ENCODE measurements at regions not wholly inside any gene's neighbourhood (a gene's known extent, or its start where the extent isn't known, plus 50 kb on each side); places are given as distances from the start of the nearest gene placed in this dataset.

DNA sequence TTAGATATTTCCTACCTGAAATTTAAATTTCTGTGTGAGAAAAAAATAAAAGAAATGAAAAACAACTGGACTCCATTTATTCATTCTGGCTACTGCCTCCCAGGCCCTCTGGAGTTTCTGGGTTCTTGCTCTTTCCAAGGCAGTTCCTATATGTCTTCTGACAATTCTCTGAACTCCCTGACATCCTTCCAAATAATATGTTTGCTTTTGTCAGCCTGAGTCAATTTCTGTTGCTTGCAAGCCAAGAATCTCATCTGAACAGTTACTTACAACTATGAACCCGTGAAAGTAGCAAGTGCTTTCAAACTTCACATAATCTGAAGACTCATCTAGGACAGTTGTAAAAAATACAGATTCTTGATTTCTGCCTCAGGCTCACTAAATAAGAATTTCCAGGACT lies 216.7 kb upstream of the NPVF start:
- no peaks in the 10 kb centered on the region for H3K36me3 ChIP-seq (replicated peaks in 1 of 2; ENCODE audit: control extremely low read depth in 1 of 2, control insufficient read depth in 1 of 2, extremely low read depth in 1 of 2, insufficient read depth in 2 of 2, low read length in 1 of 2)
- H3K9ac ChIP-seq (ENCODE audit: low read length) = no peak overlapping the region
- TF ChIP-seq, protein P1, sequence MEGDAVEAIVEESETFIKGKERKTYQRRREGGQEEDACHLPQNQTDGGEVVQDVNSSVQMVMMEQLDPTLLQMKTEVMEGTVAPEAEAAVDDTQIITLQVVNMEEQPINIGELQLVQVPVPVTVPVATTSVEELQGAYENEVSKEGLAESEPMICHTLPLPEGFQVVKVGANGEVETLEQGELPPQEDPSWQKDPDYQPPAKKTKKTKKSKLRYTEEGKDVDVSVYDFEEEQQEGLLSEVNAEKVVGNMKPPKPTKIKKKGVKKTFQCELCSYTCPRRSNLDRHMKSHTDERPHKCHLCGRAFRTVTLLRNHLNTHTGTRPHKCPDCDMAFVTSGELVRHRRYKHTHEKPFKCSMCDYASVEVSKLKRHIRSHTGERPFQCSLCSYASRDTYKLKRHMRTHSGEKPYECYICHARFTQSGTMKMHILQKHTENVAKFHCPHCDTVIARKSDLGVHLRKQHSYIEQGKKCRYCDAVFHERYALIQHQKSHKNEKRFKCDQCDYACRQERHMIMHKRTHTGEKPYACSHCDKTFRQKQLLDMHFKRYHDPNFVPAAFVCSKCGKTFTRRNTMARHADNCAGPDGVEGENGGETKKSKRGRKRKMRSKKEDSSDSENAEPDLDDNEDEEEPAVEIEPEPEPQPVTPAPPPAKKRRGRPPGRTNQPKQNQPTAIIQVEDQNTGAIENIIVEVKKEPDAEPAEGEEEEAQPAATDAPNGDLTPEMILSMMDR (IDR thresholded peaks at IDR 0.05) = no peak
- TF ChIP-seq EZH2 (IDR thresholded peaks at IDR 0.05; ENCODE audit: borderline replicate concordance, insufficient read depth, low read depth, low read length, poor library complexity, severe bottlenecking) = no peak
- H3K4me1 Mint-ChIP-seq = no peaks in the 10 kb centered on the region
- H3K27me3 Mint-ChIP-seq = peaks cover 22% of the 10 kb centered on the region
- H3K27me3 ChIP-seq (replicated peaks in 1 of 4; ENCODE audit: control extremely low read depth in 1 of 4, control insufficient read depth in 3 of 4, insufficient read depth in 4 of 4, low read length in 3 of 4) = peaks cover 0 to 4% (median 2%) of the 10 kb centered on the region in 4 experiments
- no peaks in the 10 kb centered on the region for H3K4me1 ChIP-seq (ENCODE audit: control insufficient read depth in 2 of 2, insufficient read depth in 2 of 2, low read length in 2 of 2)
- H3K79me2 ChIP-seq (ENCODE audit: control insufficient read depth, insufficient read depth, low read length) = no peaks in the 10 kb centered on the region
- peaks cover 28% of the 10 kb centered on the region for H3K9me3 Mint-ChIP-seq (ENCODE audit: insufficient read depth)
- no peak overlapping the region for H3K4me3 Mint-ChIP-seq
- ChIA-PET POLR2A (no interaction called here), CTCF (no interaction called here)
- H4K20me1 ChIP-seq (ENCODE audit: control insufficient read depth, insufficient read depth, low read length, poor library complexity, severe bottlenecking) = no peaks in the 10 kb centered on the region
- H2AFZ ChIP-seq (ENCODE audit: insufficient read depth, low read depth, low read length, poor library complexity, severe bottlenecking) = no peak overlapping the region
- peaks cover 0 to 24% (median 20%) of the 10 kb centered on the region in 3 donors for H3K9me3 ChIP-seq (ENCODE audit: control extremely low read depth in 1 of 3, control insufficient read depth in 2 of 3, insufficient read depth in 1 of 3, low read length in 2 of 3)
- WGBS (ENCODE audit: insufficient coverage) = no CpG with 5 or more reads among the region's 1 CpG
- ATAC-seq (ENCODE audit: low read depth) = no peak
- no peak overlapping the region for H3K27ac Mint-ChIP-seq
- intact Hi-C loops (cut with micrococcal nuclease) = no loop called here
- H3K27ac ChIP-seq (ENCODE audit: low read length in 2 of 2) = no peak overlapping the region
- H3K4me3 ChIP-seq (ENCODE audit: control extremely low read depth in 1 of 5, extremely low read depth in 1 of 5, insufficient read depth in 1 of 5, low read depth in 2 of 5, low read length in 4 of 5) = no peak overlapping the region
- DNase-seq = no peak
- no peak overlapping the region for H3K4me2 ChIP-seq (replicated peaks; ENCODE audit: low read depth, low read length, poor library complexity, severe bottlenecking)

DNA sequence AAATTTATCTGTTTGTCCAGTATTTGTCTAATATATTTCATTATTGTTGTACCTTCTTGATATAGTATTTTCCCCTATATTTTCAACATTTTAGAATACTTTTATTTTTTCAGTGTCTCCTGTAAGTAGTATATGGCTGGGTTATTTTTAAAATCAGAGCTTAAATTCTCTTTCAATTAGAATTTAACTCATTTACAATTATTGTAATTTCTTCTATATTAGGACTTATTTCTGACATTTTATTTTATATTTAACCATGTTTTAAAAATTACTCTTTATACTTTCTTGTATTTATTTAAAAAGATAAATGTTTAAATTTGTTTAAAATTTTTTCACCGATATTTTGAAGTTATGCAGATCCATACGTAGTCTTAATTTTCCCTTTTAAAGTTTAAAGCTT lies 220.0 kb upstream of the NPVF start:
- no peak overlapping the region for H2AFZ ChIP-seq (ENCODE audit: insufficient read depth, low read depth, low read length, poor library complexity, severe bottlenecking)
- H4K20me1 ChIP-seq (ENCODE audit: control insufficient read depth, insufficient read depth, low read length, poor library complexity, severe bottlenecking) = no peaks in the 10 kb centered on the region
- H3K4me1 Mint-ChIP-seq = no peaks in the 10 kb centered on the region
- H3K36me3 ChIP-seq (replicated peaks in 1 of 2; ENCODE audit: control extremely low read depth in 1 of 2, control insufficient read depth in 1 of 2, extremely low read depth in 1 of 2, insufficient read depth in 2 of 2, low read length in 1 of 2) = no peaks in the 10 kb centered on the region
- DNase-seq (no peak), ATAC-seq (ENCODE audit: low read depth) (no peak)
- WGBS (ENCODE audit: insufficient coverage) = no CpG with 5 or more reads among the region's 2 CpGs
- no peak overlapping the region for H3K4me3 Mint-ChIP-seq
- H3K4me1 ChIP-seq (ENCODE audit: control insufficient read depth in 2 of 2, insufficient read depth in 2 of 2, low read length in 2 of 2) = no peaks in the 10 kb centered on the region
- peaks cover 0 to 4% (median 2%) of the 10 kb centered on the region in 4 experiments for H3K27me3 ChIP-seq (replicated peaks in 1 of 4; ENCODE audit: control extremely low read depth in 1 of 4, control insufficient read depth in 3 of 4, insufficient read depth in 4 of 4, low read length in 3 of 4)
- H3K79me2 ChIP-seq (ENCODE audit: control insufficient read depth, insufficient read depth, low read length) = no peaks in the 10 kb centered on the region
- peaks cover 0 to 12% (median 7%) of the 10 kb centered on the region in 3 donors for H3K9me3 ChIP-seq (ENCODE audit: control extremely low read depth in 1 of 3, control insufficient read depth in 2 of 3, insufficient read depth in 1 of 3, low read length in 2 of 3)
- no peak overlapping the region for H3K9ac ChIP-seq (ENCODE audit: low read length)
- TF ChIP-seq EZH2 (IDR thresholded peaks at IDR 0.05; ENCODE audit: borderline replicate concordance, insufficient read depth, low read depth, low read length, poor library complexity, severe bottlenecking) = no peak
- TF ChIP-seq, protein P1 (IDR thresholded peaks at IDR 0.05) = no peak
- H3K9me3 Mint-ChIP-seq (ENCODE audit: insufficient read depth) = peaks cover 3% of the 10 kb centered on the region
- CTCF ChIA-PET = no interaction called here
- no peak overlapping the region for H3K4me2 ChIP-seq (replicated peaks; ENCODE audit: low read depth, low read length, poor library complexity, severe bottlenecking)
- no peak overlapping the region for H3K4me3 ChIP-seq (ENCODE audit: control extremely low read depth in 1 of 5, extremely low read depth in 1 of 5, insufficient read depth in 1 of 5, low read depth in 2 of 5, low read length in 4 of 5)
- intact Hi-C loops (cut with micrococcal nuclease) = no loop called here
- peaks cover 7% of the 10 kb centered on the region for H3K27me3 Mint-ChIP-seq
- no peak overlapping the region for H3K27ac Mint-ChIP-seq
- H3K27ac ChIP-seq (ENCODE audit: low read length in 2 of 2) = no peak overlapping the region
- POLR2A ChIA-PET = no interaction called here
